ENCODE measurements at regions not wholly inside any gene's neighbourhood (a gene's known extent, or its start where the extent isn't known, plus 50 kb on each side); places are given as distances from the start of the nearest gene placed in this dataset.

DNA sequence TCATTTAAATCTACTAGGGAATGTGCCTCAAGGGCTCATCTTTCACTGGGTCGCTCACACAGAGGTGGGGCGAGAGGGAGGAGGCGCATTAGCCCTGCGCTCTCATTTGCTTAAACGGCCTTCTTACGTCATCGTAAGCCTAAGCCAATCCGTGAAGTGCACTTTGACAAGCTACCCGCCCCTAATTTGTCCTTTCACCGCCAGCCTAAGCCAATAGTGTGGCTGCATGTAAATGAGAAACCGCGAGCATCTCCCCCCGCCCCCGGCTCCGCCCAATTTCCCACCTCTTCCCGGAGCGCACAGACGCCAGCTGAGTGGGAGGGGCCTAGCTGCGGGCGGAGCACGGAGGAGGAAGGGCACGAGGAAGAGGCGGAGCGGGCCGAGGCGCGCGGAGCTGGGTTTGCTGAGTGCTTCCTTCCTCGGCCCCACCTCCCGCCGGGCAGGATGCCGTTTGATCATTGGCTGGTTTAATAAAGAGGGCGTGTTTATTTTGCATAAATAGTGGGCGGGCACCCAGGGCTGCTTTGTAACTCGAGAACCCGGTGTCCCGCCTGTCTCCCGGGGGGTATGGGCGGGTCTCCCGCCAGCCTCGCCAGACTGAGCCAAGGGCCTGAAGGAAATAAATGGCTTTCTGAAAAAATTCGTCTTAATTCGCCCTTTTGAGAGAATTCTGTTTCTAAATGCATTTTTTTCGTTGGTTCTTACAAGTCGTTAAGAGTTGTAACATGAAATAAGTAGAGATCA is 289.6 kb upstream of the NFE2L3 start:
- peaks cover 27% of the 10 kb centered on the region for H3K36me3 Mint-ChIP-seq (ENCODE audit: low read depth)

DNA sequence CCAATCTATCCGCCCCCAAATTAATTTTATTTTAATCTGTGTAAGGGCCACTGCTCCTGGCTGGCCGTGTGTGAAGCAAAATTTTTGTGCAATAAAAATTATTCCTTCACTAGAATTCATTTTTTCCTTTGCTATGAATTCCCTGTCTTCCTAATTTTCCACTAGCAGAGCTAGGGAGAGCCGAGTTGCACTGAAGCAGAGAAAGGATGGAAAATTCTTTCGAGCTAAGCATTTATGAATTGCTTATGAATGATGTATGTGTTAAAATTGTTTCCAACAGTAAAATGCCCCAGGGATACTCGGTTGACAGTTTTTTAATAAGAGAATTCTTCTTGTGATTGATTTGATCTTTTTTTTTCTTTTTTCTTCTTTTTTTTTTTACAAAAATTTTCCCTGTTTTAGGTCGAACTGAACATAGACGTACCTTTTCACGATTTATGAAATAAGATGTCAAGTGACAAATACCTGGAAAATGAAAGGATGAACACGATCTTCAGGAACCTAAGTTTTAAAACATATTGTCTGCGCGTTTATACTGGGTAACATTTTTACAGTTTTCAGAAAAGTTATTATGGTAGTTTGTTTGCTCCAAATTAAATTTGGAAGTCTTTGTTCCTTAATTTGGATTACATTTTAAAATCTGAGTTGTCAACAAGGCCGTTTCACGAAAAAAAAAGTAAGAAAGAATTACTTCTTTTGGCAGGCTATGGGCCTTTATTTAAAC is 288.8 kb upstream of the NFE2L3 start:
- no peak overlapping the region for H3K4me3 ChIP-seq (ENCODE audit: low read length)
- H3K4me1 ChIP-seq (ENCODE audit: insufficient read depth, low read length), result peaks cover 20% of the 10 kb centered on the region
- DNase-seq (peak in 1 of 14 experiments; percentile 13), ATAC-seq (ENCODE audit: poor library complexity) (no peak)
- TF ChIP-seq, protein P1, sequence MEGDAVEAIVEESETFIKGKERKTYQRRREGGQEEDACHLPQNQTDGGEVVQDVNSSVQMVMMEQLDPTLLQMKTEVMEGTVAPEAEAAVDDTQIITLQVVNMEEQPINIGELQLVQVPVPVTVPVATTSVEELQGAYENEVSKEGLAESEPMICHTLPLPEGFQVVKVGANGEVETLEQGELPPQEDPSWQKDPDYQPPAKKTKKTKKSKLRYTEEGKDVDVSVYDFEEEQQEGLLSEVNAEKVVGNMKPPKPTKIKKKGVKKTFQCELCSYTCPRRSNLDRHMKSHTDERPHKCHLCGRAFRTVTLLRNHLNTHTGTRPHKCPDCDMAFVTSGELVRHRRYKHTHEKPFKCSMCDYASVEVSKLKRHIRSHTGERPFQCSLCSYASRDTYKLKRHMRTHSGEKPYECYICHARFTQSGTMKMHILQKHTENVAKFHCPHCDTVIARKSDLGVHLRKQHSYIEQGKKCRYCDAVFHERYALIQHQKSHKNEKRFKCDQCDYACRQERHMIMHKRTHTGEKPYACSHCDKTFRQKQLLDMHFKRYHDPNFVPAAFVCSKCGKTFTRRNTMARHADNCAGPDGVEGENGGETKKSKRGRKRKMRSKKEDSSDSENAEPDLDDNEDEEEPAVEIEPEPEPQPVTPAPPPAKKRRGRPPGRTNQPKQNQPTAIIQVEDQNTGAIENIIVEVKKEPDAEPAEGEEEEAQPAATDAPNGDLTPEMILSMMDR (IDR thresholded peaks at IDR 0.05), result no peak
- H3K27me3 Mint-ChIP-seq, result peaks cover 37% of the 10 kb centered on the region
- POLR2A ChIA-PET, result no interaction called here
- no peak overlapping the region for H3K27ac ChIP-seq (ENCODE audit: low read depth in 1 of 2, low read length in 2 of 2)
- H3K27ac Mint-ChIP-seq, result peak overlapping the region; percentile 78
- H3K27me3 ChIP-seq (ENCODE audit: control insufficient read depth in 1 of 2, insufficient read depth in 2 of 2, low read length in 2 of 2), result peaks cover 64 to 98% of the 10 kb centered on the region in 2 experiments
- peaks cover 27% of the 10 kb centered on the region for H3K36me3 Mint-ChIP-seq (ENCODE audit: low read depth)
- peaks cover 24% of the 10 kb centered on the region for H3K4me1 Mint-ChIP-seq (ENCODE audit: low read depth)
- peak overlapping the region; percentile 55 for H3K4me3 Mint-ChIP-seq
- peaks cover 32 to 41% of the 10 kb centered on the region in 2 experiments for H3K9me3 ChIP-seq (ENCODE audit: control insufficient read depth in 1 of 2, insufficient read depth in 1 of 2, low read length in 2 of 2)
- intact Hi-C loops (cut with DNase I, micrococcal nuclease), result loop anchor here in 1 of 2 experiments (10.0 kb wide), 2 partner anchors 738 to 1002 kb away; partner anchors contain the start of genes CYCS and SKAP2
- no peaks in the 10 kb centered on the region for H3K36me3 ChIP-seq (ENCODE audit: insufficient read depth, low read length)
- H3K9me3 Mint-ChIP-seq, result peaks cover 12% of the 10 kb centered on the region
- CTCF ChIA-PET, result no interaction called here

More for the DNA sequence above, 289.6 kb upstream of the NFE2L3 start:
- peaks cover 29% of the 10 kb centered on the region for H3K27me3 Mint-ChIP-seq
- H3K4me3 ChIP-seq (ENCODE audit: low read length), result peak overlapping the region; percentile 13
- ChIA-PET CTCF (no interaction called here), POLR2A (interaction anchor here (1.0 to 1.7 kb wide), 2 partner anchors 1295 to 1337 kb away, joined by 3 to 4 read pairs; partner anchors contain the start of gene HOXA13)
- no peaks in the 10 kb centered on the region for H3K36me3 ChIP-seq (ENCODE audit: insufficient read depth, low read length)
- H3K4me1 Mint-ChIP-seq (ENCODE audit: low read depth), result peaks cover 24% of the 10 kb centered on the region
- peaks cover 37 to 46% of the 10 kb centered on the region in 2 experiments for H3K9me3 ChIP-seq (ENCODE audit: control insufficient read depth in 1 of 2, insufficient read depth in 1 of 2, low read length in 2 of 2)
- DNase-seq, result peak; percentile 26 to 87 (median 51)
- H3K9me3 Mint-ChIP-seq, result peaks cover 12% of the 10 kb centered on the region
- H3K27ac ChIP-seq (ENCODE audit: low read depth in 1 of 2, low read length in 2 of 2), result no peak overlapping the region
- H3K4me3 Mint-ChIP-seq, result peak overlapping the region; percentile 55
- intact Hi-C loops (cut with DNase I, micrococcal nuclease), result loop anchor here in 1 of 2 experiments (10.0 kb wide), 2 partner anchors 738 to 1002 kb away; partner anchors contain the start of genes CYCS and SKAP2
- ATAC-seq (ENCODE audit: poor library complexity), result peak; percentile 86
- TF ChIP-seq, protein P1 (IDR thresholded peaks at IDR 0.05), result no peak
- peaks cover 67 to 98% of the 10 kb centered on the region in 2 experiments for H3K27me3 ChIP-seq (ENCODE audit: control insufficient read depth in 1 of 2, insufficient read depth in 2 of 2, low read length in 2 of 2)
- H3K27ac Mint-ChIP-seq, result peak overlapping the region; percentile 78
- peaks cover 21% of the 10 kb centered on the region for H3K4me1 ChIP-seq (ENCODE audit: insufficient read depth, low read length)

DNA sequence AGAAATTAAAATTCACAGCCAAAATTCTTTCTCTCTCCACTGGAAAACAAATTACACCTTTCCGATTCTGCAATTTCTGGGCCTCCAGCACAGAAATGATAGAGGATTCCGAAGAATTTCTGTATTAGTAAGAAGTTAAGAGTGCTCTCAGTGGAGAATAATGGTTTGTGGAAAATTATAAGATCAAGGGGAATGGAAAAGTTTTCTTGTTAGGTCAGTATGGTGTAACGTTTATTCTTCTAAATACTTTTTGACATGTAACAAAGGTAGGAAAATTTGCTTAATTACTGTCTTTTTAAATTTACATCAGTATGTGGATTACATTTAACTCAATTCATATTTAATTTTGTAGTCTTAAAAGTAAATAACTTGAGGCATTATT is 288.3 kb upstream of the NFE2L3 start:
- ATAC-seq (ENCODE audit: poor library complexity) (no peak), DNase-seq (no peak)
- no peak overlapping the region for H3K27ac Mint-ChIP-seq
- Histone ChIP-seq H3K36me3 (ENCODE audit: insufficient read depth, low read length) (no peaks in the 10 kb centered on the region), H3K9me3 (ENCODE audit: control insufficient read depth in 1 of 2, insufficient read depth in 1 of 2, low read length in 2 of 2) (peaks cover 27 to 41% of the 10 kb centered on the region in 2 experiments), H3K27ac (ENCODE audit: low read depth in 1 of 2, low read length in 2 of 2) (no peak overlapping the region), H3K4me3 (ENCODE audit: low read length) (no peak overlapping the region), H3K4me1 (ENCODE audit: insufficient read depth, low read length) (peaks cover 16% of the 10 kb centered on the region), H3K27me3 (ENCODE audit: control insufficient read depth in 1 of 2, insufficient read depth in 2 of 2, low read length in 2 of 2) (peaks cover 62 to 98% of the 10 kb centered on the region in 2 experiments)
- POLR2A ChIA-PET, result no interaction called here
- intact Hi-C loops (cut with DNase I, micrococcal nuclease), result loop anchor here in 1 of 2 experiments (10.0 kb wide), 2 partner anchors 739 to 1001 kb away; partner anchors contain the start of genes CYCS and SKAP2
- CTCF ChIA-PET, result no interaction called here
- peaks cover 27% of the 10 kb centered on the region for H3K36me3 Mint-ChIP-seq (ENCODE audit: low read depth)
- H3K4me3 Mint-ChIP-seq, result no peak overlapping the region
- peaks cover 42% of the 10 kb centered on the region for H3K27me3 Mint-ChIP-seq
- H3K9me3 Mint-ChIP-seq, result peaks cover 12% of the 10 kb centered on the region
- TF ChIP-seq, protein P1 (IDR thresholded peaks at IDR 0.05), result no peak
- H3K4me1 Mint-ChIP-seq (ENCODE audit: low read depth), result peaks cover 24% of the 10 kb centered on the region
